WTC11 (cell line): ENCODE measurements at regions not wholly inside any gene's neighbourhood (a gene's known extent, or its start where the extent isn't known, plus 50 kb on each side); places are given as distances from the start of the nearest gene placed in this dataset.

ENCODE experiments used
- ATAC-seq: fragments of 200-7000 bp; cut with Tn5 transposase; 2 replicates; pipeline ENCODE4 v1.10.0; 2021; ENCODE audit warnings: mild to moderate bottlenecking, moderate library complexity
- CTCF ChIA-PET: fragments of 300-600 bp; sonication (Branson Sonifier 250); formaldehyde crosslinking; loops from one replicate; lab custom pipeline; 2021; ENCODE audit warnings: antibody characterized with exemption; lab: Charles Lee
- POLR2A ChIA-PET: fragments of 350-600 bp; sonication (Branson Sonifier 250); formaldehyde crosslinking; loops from one replicate; lab custom pipeline; 2021; ENCODE audit warnings: antibody characterized with exemption; lab: Charles Lee
- DNase-seq: peaks from one replicate; pipeline ENCODE4 v3.0.0; 2021; ENCODE audit warnings: low spot score
- H3K27ac Mint-ChIP-seq: 2 replicates; pipeline ENCODE4 v1.8.0; 2021; ENCODE audit warnings: mixed read lengths
- H3K27me3 Mint-ChIP-seq: 2 replicates; pipeline ENCODE4 v1.8.0; 2021; ENCODE audit warnings: low read depth, mild to moderate bottlenecking, moderate library complexity, mixed read lengths
- H3K36me3 Mint-ChIP-seq: 2 replicates; pipeline ENCODE4 v1.8.0; 2021; ENCODE audit warnings: mixed read lengths
- H3K4me1 Mint-ChIP-seq: 2 replicates; pipeline ENCODE4 v1.8.0; 2022; ENCODE audit warnings: mixed read lengths
- H3K4me3 Mint-ChIP-seq: 2 replicates; pipeline ENCODE4 v1.8.0; 2021; ENCODE audit warnings: mild to moderate bottlenecking, moderate library complexity, mixed read lengths
- H3K9me3 Mint-ChIP-seq: 2 replicates; pipeline ENCODE4 v1.8.0; 2021; ENCODE audit warnings: mixed read lengths
- ATF1 ChIP-seq: sonication (generic); formaldehyde crosslinking; IDR thresholded peaks from 2 replicates; pipeline ENCODE4 v1.8.1; 2023; ENCODE audit warnings: mild to moderate bottlenecking, moderate library complexity, missing genetic modification reagents
- CBFB ChIP-seq: sonication (generic); formaldehyde crosslinking; IDR thresholded peaks from 2 replicates; pipeline ENCODE4 v1.8.1; 2022; ENCODE audit warnings: mild to moderate bottlenecking, low read depth, missing genetic modification reagents
- CREB1 ChIP-seq: sonication (generic); formaldehyde crosslinking; IDR thresholded peaks from 2 replicates; pipeline ENCODE4 v1.8.0; 2023; ENCODE audit warnings: mild to moderate bottlenecking, missing genetic modification reagents
- ETV6 ChIP-seq: sonication (generic); formaldehyde crosslinking; IDR thresholded peaks from 2 replicates; pipeline ENCODE4 v1.8.1; 2022; ENCODE audit warnings: mild to moderate bottlenecking, missing genetic modification reagents
- FOXK1 ChIP-seq: sonication (generic); formaldehyde crosslinking; IDR thresholded peaks from 2 replicates; pipeline ENCODE4 v1.8.0; 2022; ENCODE audit warnings: mild to moderate bottlenecking, moderate library complexity, missing genetic modification reagents
- GABPB1 ChIP-seq: sonication (generic); formaldehyde crosslinking; IDR thresholded peaks from 2 replicates; pipeline ENCODE4 v1.8.1; 2023; ENCODE audit warnings: mild to moderate bottlenecking, missing genetic modification reagents
- IRF1 ChIP-seq: sonication (generic); formaldehyde crosslinking; IDR thresholded peaks from 2 replicates; pipeline ENCODE4 v1.8.0; 2023; ENCODE audit warnings: missing genetic modification reagents
- NFATC4 ChIP-seq: fragments of 250-450 bp; sonication (Bioruptor Pico); IDR thresholded peaks from 2 replicates; pipeline ENCODE4 v1.9.0; 2021; ENCODE audit warnings: mild to moderate bottlenecking
- NFE2L1 ChIP-seq: sonication (generic); formaldehyde crosslinking; IDR thresholded peaks from 2 replicates; pipeline ENCODE4 v1.8.1; 2023; ENCODE audit warnings: missing genetic modification reagents
- OVOL2 ChIP-seq: fragments of 250-450 bp; sonication (Bioruptor Pico); IDR thresholded peaks from 2 replicates; pipeline ENCODE4 v1.9.0; 2021; ENCODE audit warnings: mild to moderate bottlenecking, borderline replicate concordance
- SMAD3 ChIP-seq: sonication (generic); formaldehyde crosslinking; IDR thresholded peaks from 2 replicates; pipeline ENCODE4 v1.8.0; 2022; ENCODE audit warnings: missing genetic modification reagents, mild to moderate bottlenecking, borderline replicate concordance
- SMAD4 ChIP-seq: sonication (generic); formaldehyde crosslinking; IDR thresholded peaks from 2 replicates; pipeline ENCODE4 v1.8.0; 2022; ENCODE audit warnings: mild to moderate bottlenecking, missing genetic modification reagents
- ZBTB43 ChIP-seq: sonication (generic); formaldehyde crosslinking; IDR thresholded peaks from 2 replicates; pipeline ENCODE4 v1.8.1; 2023; ENCODE audit warnings: mild to moderate bottlenecking, missing genetic modification reagents
- ZNF219 ChIP-seq: sonication (generic); formaldehyde crosslinking; IDR thresholded peaks from 2 replicates; pipeline ENCODE4 v1.8.0; 2023; ENCODE audit warnings: missing genetic modification reagents, mild to moderate bottlenecking, borderline replicate concordance
- ZNF263 ChIP-seq: sonication (generic); formaldehyde crosslinking; IDR thresholded peaks from 2 replicates; pipeline ENCODE4 v1.8.1; 2022; ENCODE audit warnings: low read depth, mild to moderate bottlenecking, moderate library complexity, missing genetic modification reagents
- ZNF317 ChIP-seq: sonication (generic); formaldehyde crosslinking; IDR thresholded peaks from 2 replicates; pipeline ENCODE4 v1.8.1; 2023; ENCODE audit warnings: low read depth, mild to moderate bottlenecking, moderate library complexity, missing genetic modification reagents, borderline replicate concordance
- ZNF532 ChIP-seq: fragments of 250-450 bp; sonication (Bioruptor Pico); IDR thresholded peaks from 2 replicates; pipeline ENCODE4 v1.9.0; 2021; ENCODE audit warnings: mild to moderate bottlenecking, borderline replicate concordance
- TF ChIP-seq, protein P1 (sequence below): sonication (generic); formaldehyde crosslinking; IDR thresholded peaks from 2 replicates; pipeline ENCODE4 v1.8.0; 2022; ENCODE audit warnings: mild to moderate bottlenecking, missing genetic modification reagents

- ATAC-seq (no peak), DNase-seq (no peak)
- POLR2A ChIA-PET: no interaction called here
- Mint-ChIP-seq H3K4me3 (no peak overlapping the region), H3K27ac (no peak overlapping the region), H3K9me3 (no peaks in the 10 kb centered on the region), H3K36me3 (no peaks in the 10 kb centered on the region), H3K27me3 (no peaks in the 10 kb centered on the region; the same call in 1 of the 2 replicates), H3K4me1 (peaks cover 22% of the 10 kb centered on the region)
- TF ChIP-seq ETV6 (CRISPR knock-in tag) (no peak), SMAD3 (CRISPR knock-in tag) (no peak), NFE2L1 (CRISPR knock-in tag) (no peak), IRF1 (CRISPR knock-in tag) (no peak), OVOL2 (CRISPR knock-in tag) (no peak), ZNF219 (CRISPR knock-in tag) (no peak), GABPB1 (no peak), ZBTB43 (no peak), NFATC4 (CRISPR knock-in tag) (no peak), ZNF532 (CRISPR knock-in tag) (no peak), ZNF317 (CRISPR knock-in tag) (no peak), CBFB (CRISPR knock-in tag) (no peak), CREB1 (CRISPR knock-in tag) (no peak), SMAD4 (CRISPR knock-in tag) (no peak), ZNF263 (no peak), FOXK1 (CRISPR knock-in tag) (no peak)
- CTCF ChIA-PET: no interaction called here
These were observed 182.3 kb downstream of the TMEM132E start for GRCh38 chr17:34761646-34762045.

GRCh38 chr17:34760931-34761495, 181.6 kb downstream of the TMEM132E start:
- no peak for DNase-seq
- no peak for ATAC-seq
- H3K36me3 Mint-ChIP-seq: no peaks in the 10 kb centered on the region
- ChIA-PET POLR2A (no interaction called here), CTCF (no interaction called here)
- peaks cover 28% of the 10 kb centered on the region for H3K4me1 Mint-ChIP-seq
- TF ChIP-seq GABPB1: no peak
- no peak for TF ChIP-seq ATF1 (CRISPR knock-in tag)
- TF ChIP-seq, protein P1, sequence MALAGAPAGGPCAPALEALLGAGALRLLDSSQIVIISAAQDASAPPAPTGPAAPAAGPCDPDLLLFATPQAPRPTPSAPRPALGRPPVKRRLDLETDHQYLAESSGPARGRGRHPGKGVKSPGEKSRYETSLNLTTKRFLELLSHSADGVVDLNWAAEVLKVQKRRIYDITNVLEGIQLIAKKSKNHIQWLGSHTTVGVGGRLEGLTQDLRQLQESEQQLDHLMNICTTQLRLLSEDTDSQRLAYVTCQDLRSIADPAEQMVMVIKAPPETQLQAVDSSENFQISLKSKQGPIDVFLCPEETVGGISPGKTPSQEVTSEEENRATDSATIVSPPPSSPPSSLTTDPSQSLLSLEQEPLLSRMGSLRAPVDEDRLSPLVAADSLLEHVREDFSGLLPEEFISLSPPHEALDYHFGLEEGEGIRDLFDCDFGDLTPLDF (CRISPR knock-in tag): no peak
- no peak overlapping the region for H3K27ac Mint-ChIP-seq
- H3K4me3 Mint-ChIP-seq: no peak overlapping the region
- H3K9me3 Mint-ChIP-seq: no peaks in the 10 kb centered on the region
- H3K27me3 Mint-ChIP-seq: no peaks in the 10 kb centered on the region; the same call in 1 of the 2 replicates
